HEK293 (cell line): ENCODE measurements at regions not wholly inside any gene's neighbourhood (a gene's known extent, or its start where the extent isn't known, plus 50 kb on each side); places are given as distances from the start of the nearest gene placed in this dataset.

Experiments
- CTCF ChIA-PET: fragments of 350-600 bp; formaldehyde crosslinking; extraction: SDS; loops from one replicate; lab custom pipeline; 2021; ENCODE audit warnings: antibody characterized with exemption; lab: Yijun Ruan, JAX
- POLR2A ChIA-PET: fragments of 300-600 bp; formaldehyde crosslinking; extraction: SDS; loops from one replicate; lab custom pipeline; 2020; ENCODE audit warnings: antibody characterized with exemption, inconsistent platforms; lab: Yijun Ruan, JAX
- H3K27ac ChIP-seq: fragments of 200-500 bp; sonication (Bioruptor generic); 2 replicates; pipeline ENCODE4 v1.5.1; 2014; ENCODE audit warnings: low read depth, low read length, control low read depth, inconsistent platforms; ENCODE audit errors: extremely low read depth
- H3K36me3 ChIP-seq, 2 experiments: fragments of 200-500 bp in 1 of 2; sonication (Bioruptor generic) in 1 of 2; 1 replicate in 1 of 2; 2 replicates in 1 of 2; pipeline ENCODE4 v1.5.1; 2014 to 2017; ENCODE audit warnings: inconsistent platforms in 2 of 2, low read length in 2 of 2; ENCODE audit not compliant: control insufficient read depth in 2 of 2, insufficient read depth in 1 of 2
- H3K4me1 ChIP-seq: fragments of 200-500 bp; sonication (Bioruptor generic); 2 replicates; pipeline ENCODE4 v1.5.1; 2014; ENCODE audit warnings: mild to moderate bottlenecking, low read length, inconsistent platforms; ENCODE audit not compliant: control insufficient read depth, insufficient read depth
- H3K4me3 ChIP-seq: 2 replicates; pipeline ENCODE4 v1.5.1; 2011; ENCODE audit warnings: low read depth, mild to moderate bottlenecking, control low read depth, low read length, moderate library complexity
- H3K9me3 ChIP-seq: fragments of 200-500 bp; sonication (Bioruptor generic); 2 replicates; pipeline ENCODE4 v1.5.1; 2014; ENCODE audit warnings: low read depth, low read length, inconsistent platforms; ENCODE audit not compliant: control insufficient read depth, insufficient read depth
- EGR2 ChIP-seq: fragments of 450-650 bp; formaldehyde crosslinking; IDR thresholded peaks from 2 replicates; pipeline ENCODE4 v1.5.1; 2016; ENCODE audit warnings: low read depth, missing biosample characterization, missing genetic modification characterization
- HOXC10 ChIP-seq: sonication (generic); formaldehyde crosslinking; IDR thresholded peaks from 2 replicates; pipeline ENCODE4 v1.8.1; 2023; ENCODE audit warnings: mild to moderate bottlenecking, missing genetic modification reagents
- KLF1 ChIP-seq: fragments of 450-650 bp; formaldehyde crosslinking; IDR thresholded peaks from 2 replicates; pipeline ENCODE4 v1.5.1; 2016; ENCODE audit warnings: missing biosample characterization, missing genetic modification characterization
- KLF8 ChIP-seq: fragments of 450-650 bp; formaldehyde crosslinking; IDR thresholded peaks from 2 replicates; pipeline ENCODE4 v1.5.1; 2016; ENCODE audit warnings: missing biosample characterization, missing genetic modification characterization
- SCRT1 ChIP-seq: fragments of 450-650 bp; formaldehyde crosslinking; IDR thresholded peaks from 2 replicates; pipeline ENCODE4 v1.5.1; 2016; ENCODE audit warnings: missing biosample characterization, missing genetic modification characterization, borderline replicate concordance
- SP7 ChIP-seq: fragments of 450-650 bp; formaldehyde crosslinking; IDR thresholded peaks from 2 replicates; pipeline ENCODE4 v1.5.1; 2016; ENCODE audit warnings: missing biosample characterization, missing genetic modification characterization
- ZEB2 ChIP-seq: fragments of 450-650 bp; formaldehyde crosslinking; IDR thresholded peaks from 2 replicates; pipeline ENCODE4 v1.5.1; 2016; ENCODE audit warnings: missing biosample characterization, missing genetic modification characterization
- ZNF239 ChIP-seq: fragments of 450-650 bp; formaldehyde crosslinking; IDR thresholded peaks from 2 replicates; pipeline ENCODE4 v1.5.1; 2016; ENCODE audit warnings: missing biosample characterization, missing genetic modification characterization
- ZNF292 ChIP-seq: fragments of 450-650 bp; formaldehyde crosslinking; IDR thresholded peaks from 2 replicates; pipeline ENCODE4 v1.5.1; 2016; ENCODE audit warnings: low read depth, missing biosample characterization, missing genetic modification characterization, borderline replicate concordance
- ZNF324 ChIP-seq: fragments of 450-650 bp; formaldehyde crosslinking; IDR thresholded peaks from 2 replicates; pipeline ENCODE4 v1.5.1; 2016; ENCODE audit warnings: missing biosample characterization, missing genetic modification characterization
- ZNF366 ChIP-seq: fragments of 450-650 bp; formaldehyde crosslinking; conservative IDR thresholded peaks from 2 replicates; pipeline ENCODE4 v1.5.1; 2016; ENCODE audit warnings: missing biosample characterization, missing genetic modification characterization
- ZNF501 ChIP-seq: fragments of 450-650 bp; formaldehyde crosslinking; IDR thresholded peaks from 2 replicates; pipeline ENCODE4 v1.5.1; 2016; ENCODE audit warnings: missing biosample characterization, missing genetic modification characterization
- ZNF510 ChIP-seq: fragments of 450-650 bp; formaldehyde crosslinking; IDR thresholded peaks from 2 replicates; pipeline ENCODE4 v1.5.1; 2018; ENCODE audit warnings: mild to moderate bottlenecking, missing genetic modification characterization, missing biosample characterization; ENCODE audit not compliant: insufficient replicate concordance
- ZNF561 ChIP-seq: fragments of 450-650 bp; IDR thresholded peaks from 2 replicates; pipeline ENCODE4 v1.5.1; 2018; ENCODE audit warnings: missing biosample characterization, missing genetic modification characterization, borderline replicate concordance
- TF ChIP-seq, protein P1 (sequence below): fragments of 450-650 bp; formaldehyde crosslinking; IDR thresholded peaks from 2 replicates; pipeline ENCODE4 v1.5.1; 2016; ENCODE audit warnings: missing biosample characterization, missing genetic modification characterization
- TF ChIP-seq, protein P2 (sequence below): fragments of 450-650 bp; formaldehyde crosslinking; IDR thresholded peaks from 2 replicates; pipeline ENCODE4 v1.5.1; 2016; ENCODE audit warnings: missing biosample characterization, missing genetic modification characterization, low read depth
- TF ChIP-seq, protein P3 (sequence below): fragments of 450-650 bp; formaldehyde crosslinking; IDR thresholded peaks from 2 replicates; pipeline ENCODE4 v1.5.1; 2017; ENCODE audit warnings: missing biosample characterization, missing genetic modification characterization
- TF ChIP-seq, protein P4 (sequence below): IDR thresholded peaks from 2 replicates; pipeline ENCODE4 v1.6.1; 2011; ENCODE audit warnings: mild to moderate bottlenecking, low read depth, low read length, borderline replicate concordance
- TF ChIP-seq, protein P5 (sequence below): fragments of 450-650 bp; formaldehyde crosslinking; IDR thresholded peaks from 2 replicates; pipeline ENCODE4 v1.5.1; 2016; ENCODE audit warnings: missing biosample characterization, missing genetic modification characterization
- TF ChIP-seq, protein P6 (sequence below): fragments of 450-650 bp; formaldehyde crosslinking; IDR thresholded peaks from 2 replicates; pipeline ENCODE4 v1.5.1; 2016; ENCODE audit warnings: missing biosample characterization, missing genetic modification characterization
- TF ChIP-seq, protein P7 (sequence below): fragments of 450-650 bp; formaldehyde crosslinking; IDR thresholded peaks from 2 replicates; pipeline ENCODE4 v1.5.1; 2016; ENCODE audit warnings: missing biosample characterization, missing genetic modification characterization
- TF ChIP-seq, protein P8 (sequence below): fragments of 450-650 bp; formaldehyde crosslinking; IDR thresholded peaks from 2 replicates; pipeline ENCODE4 v1.5.1; 2016; ENCODE audit warnings: missing biosample characterization, missing genetic modification characterization

DNA sequence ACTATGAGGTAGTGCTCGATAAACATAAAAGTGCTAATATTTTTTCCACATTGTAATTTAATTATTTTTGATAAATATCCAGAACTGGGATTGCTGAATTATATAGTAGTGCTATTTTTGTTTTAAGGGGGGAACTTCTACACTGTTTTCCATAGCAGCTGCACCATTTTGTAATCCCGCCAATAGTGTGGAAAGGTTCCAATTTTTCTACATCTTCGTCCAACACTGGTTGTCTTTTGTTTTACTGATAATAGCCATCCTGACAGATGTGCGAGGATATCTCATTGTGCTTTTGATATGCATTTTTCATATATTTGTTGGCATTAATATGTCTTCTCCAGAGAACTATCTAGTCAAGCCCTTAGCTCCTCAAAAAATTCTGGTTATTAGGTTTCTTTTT is 259.6 kb upstream of the KCNJ16 start (continued):
- TF ChIP-seq, protein P1, sequence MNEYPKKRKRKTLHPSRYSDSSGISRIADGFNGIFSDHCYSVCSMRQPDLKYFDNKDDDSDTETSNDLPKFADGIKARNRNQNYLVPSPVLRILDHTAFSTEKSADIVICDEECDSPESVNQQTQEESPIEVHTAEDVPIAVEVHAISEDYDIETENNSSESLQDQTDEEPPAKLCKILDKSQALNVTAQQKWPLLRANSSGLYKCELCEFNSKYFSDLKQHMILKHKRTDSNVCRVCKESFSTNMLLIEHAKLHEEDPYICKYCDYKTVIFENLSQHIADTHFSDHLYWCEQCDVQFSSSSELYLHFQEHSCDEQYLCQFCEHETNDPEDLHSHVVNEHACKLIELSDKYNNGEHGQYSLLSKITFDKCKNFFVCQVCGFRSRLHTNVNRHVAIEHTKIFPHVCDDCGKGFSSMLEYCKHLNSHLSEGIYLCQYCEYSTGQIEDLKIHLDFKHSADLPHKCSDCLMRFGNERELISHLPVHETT, result no peak
- TF ChIP-seq, protein P2, sequence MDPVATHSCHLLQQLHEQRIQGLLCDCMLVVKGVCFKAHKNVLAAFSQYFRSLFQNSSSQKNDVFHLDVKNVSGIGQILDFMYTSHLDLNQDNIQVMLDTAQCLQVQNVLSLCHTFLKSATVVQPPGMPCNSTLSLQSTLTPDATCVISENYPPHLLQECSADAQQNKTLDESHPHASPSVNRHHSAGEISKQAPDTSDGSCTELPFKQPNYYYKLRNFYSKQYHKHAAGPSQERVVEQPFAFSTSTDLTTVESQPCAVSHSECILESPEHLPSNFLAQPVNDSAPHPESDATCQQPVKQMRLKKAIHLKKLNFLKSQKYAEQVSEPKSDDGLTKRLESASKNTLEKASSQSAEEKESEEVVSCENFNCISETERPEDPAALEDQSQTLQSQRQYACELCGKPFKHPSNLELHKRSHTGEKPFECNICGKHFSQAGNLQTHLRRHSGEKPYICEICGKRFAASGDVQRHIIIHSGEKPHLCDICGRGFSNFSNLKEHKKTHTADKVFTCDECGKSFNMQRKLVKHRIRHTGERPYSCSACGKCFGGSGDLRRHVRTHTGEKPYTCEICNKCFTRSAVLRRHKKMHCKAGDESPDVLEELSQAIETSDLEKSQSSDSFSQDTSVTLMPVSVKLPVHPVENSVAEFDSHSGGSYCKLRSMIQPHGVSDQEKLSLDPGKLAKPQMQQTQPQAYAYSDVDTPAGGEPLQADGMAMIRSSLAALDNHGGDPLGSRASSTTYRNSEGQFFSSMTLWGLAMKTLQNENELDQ, result no peak

DNA sequence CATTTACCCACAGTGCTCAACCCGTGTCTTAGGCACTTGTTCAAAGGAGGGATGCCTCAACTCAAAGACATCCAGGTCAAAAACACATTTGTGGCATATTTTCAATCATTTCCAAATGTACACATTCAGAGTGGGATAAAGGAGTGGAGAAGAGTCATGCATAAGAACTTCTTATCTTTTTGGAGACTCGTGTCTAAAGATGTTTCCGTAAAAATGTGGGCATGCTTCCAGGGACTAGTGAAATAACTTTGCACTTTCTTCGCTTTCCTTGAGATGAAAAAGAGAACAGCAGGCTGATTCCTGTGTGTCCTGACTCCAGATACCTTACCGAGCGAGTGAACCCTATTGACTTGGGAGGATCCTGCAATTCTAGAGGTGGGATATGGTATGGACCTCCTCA is 256.6 kb upstream of the KCNJ16 start:
- Histone ChIP-seq H3K9me3 (no peaks in the 10 kb centered on the region), H3K4me3 (no peak overlapping the region), H3K36me3 (no peaks in the 10 kb centered on the region), H3K27ac (no peak overlapping the region), H3K4me1 (no peaks in the 10 kb centered on the region)
- ChIA-PET CTCF (no interaction called here), POLR2A (no interaction called here)
- TF ChIP-seq ZNF561 (no peak), SCRT1 (no peak), KLF1 (tag by site-specific recombination) (no peak), ZNF292 (tag by site-specific recombination) (no peak), KLF8 (tag by site-specific recombination) (no peak), ZNF239 (no peak), ZNF501 (tag by site-specific recombination) (no peak), ZEB2 (tag by site-specific recombination) (no peak), ZNF324 (tag by site-specific recombination) (no peak), EGR2 (no peak), ZNF366 (tag by site-specific recombination) (no peak), HOXC10 (CRISPR knock-in tag) (no peak), ZNF510 (tag by site-specific recombination) (no peak), SP7 (tag by site-specific recombination) (no peak)
- TF ChIP-seq, protein P3, sequence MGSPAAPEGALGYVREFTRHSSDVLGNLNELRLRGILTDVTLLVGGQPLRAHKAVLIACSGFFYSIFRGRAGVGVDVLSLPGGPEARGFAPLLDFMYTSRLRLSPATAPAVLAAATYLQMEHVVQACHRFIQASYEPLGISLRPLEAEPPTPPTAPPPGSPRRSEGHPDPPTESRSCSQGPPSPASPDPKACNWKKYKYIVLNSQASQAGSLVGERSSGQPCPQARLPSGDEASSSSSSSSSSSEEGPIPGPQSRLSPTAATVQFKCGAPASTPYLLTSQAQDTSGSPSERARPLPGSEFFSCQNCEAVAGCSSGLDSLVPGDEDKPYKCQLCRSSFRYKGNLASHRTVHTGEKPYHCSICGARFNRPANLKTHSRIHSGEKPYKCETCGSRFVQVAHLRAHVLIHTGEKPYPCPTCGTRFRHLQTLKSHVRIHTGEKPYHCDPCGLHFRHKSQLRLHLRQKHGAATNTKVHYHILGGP (tag by site-specific recombination), result no peak
- TF ChIP-seq, protein P4, sequence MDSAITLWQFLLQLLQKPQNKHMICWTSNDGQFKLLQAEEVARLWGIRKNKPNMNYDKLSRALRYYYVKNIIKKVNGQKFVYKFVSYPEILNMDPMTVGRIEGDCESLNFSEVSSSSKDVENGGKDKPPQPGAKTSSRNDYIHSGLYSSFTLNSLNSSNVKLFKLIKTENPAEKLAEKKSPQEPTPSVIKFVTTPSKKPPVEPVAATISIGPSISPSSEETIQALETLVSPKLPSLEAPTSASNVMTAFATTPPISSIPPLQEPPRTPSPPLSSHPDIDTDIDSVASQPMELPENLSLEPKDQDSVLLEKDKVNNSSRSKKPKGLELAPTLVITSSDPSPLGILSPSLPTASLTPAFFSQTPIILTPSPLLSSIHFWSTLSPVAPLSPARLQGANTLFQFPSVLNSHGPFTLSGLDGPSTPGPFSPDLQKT, result no peak
- TF ChIP-seq, protein P5, sequence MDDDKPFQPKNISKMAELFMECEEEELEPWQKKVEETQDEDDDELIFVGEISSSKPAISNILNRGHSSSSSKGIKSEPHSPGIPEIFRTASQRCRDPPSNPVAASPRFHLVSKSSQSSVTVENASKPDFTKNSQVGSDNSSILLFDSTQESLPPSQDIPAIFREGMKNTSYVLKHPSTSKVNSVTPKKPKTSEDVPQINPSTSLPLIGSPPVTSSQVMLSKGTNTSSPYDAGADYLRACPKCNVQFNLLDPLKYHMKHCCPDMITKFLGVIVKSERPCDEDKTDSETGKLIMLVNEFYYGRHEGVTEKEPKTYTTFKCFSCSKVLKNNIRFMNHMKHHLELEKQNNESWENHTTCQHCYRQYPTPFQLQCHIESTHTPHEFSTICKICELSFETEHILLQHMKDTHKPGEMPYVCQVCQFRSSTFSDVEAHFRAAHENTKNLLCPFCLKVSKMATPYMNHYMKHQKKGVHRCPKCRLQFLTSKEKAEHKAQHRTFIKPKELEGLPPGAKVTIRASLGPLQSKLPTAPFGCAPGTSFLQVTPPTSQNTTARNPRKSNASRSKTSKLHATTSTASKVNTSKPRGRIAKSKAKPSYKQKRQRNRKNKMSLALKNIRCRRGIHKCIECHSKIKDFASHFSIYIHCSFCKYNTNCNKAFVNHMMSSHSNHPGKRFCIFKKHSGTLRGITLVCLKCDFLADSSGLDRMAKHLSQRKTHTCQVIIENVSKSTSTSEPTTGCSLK (tag by site-specific recombination), result no peak
- TF ChIP-seq, protein P6, sequence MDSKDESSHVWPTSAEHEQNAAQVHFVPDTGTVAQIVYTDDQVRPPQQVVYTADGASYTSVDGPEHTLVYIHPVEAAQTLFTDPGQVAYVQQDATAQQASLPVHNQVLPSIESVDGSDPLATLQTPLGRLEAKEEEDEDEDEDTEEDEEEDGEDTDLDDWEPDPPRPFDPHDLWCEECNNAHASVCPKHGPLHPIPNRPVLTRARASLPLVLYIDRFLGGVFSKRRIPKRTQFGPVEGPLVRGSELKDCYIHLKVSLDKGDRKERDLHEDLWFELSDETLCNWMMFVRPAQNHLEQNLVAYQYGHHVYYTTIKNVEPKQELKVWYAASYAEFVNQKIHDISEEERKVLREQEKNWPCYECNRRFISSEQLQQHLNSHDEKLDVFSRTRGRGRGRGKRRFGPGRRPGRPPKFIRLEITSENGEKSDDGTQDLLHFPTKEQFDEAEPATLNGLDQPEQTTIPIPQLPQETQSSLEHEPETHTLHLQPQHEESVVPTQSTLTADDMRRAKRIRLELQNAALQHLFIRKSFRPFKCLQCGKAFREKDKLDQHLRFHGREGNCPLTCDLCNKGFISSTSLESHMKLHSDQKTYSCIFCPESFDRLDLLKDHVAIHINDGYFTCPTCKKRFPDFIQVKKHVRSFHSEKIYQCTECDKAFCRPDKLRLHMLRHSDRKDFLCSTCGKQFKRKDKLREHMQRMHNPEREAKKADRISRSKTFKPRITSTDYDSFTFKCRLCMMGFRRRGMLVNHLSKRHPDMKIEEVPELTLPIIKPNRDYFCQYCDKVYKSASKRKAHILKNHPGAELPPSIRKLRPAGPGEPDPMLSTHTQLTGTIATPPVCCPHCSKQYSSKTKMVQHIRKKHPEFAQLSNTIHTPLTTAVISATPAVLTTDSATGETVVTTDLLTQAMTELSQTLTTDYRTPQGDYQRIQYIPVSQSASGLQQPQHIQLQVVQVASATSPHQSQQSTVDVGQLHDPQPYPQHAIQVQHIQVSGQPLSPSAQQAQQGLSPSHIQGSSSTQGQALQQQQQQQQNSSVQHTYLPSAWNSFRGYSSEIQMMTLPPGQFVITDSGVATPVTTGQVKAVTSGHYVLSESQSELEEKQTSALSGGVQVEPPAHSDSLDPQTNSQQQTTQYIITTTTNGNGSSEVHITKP (tag by site-specific recombination), result no peak
- TF ChIP-seq, protein P7, sequence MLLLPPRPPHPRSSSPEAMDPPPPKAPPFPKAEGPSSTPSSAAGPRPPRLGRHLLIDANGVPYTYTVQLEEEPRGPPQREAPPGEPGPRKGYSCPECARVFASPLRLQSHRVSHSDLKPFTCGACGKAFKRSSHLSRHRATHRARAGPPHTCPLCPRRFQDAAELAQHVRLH (tag by site-specific recombination), result no peak
- TF ChIP-seq, protein P8, sequence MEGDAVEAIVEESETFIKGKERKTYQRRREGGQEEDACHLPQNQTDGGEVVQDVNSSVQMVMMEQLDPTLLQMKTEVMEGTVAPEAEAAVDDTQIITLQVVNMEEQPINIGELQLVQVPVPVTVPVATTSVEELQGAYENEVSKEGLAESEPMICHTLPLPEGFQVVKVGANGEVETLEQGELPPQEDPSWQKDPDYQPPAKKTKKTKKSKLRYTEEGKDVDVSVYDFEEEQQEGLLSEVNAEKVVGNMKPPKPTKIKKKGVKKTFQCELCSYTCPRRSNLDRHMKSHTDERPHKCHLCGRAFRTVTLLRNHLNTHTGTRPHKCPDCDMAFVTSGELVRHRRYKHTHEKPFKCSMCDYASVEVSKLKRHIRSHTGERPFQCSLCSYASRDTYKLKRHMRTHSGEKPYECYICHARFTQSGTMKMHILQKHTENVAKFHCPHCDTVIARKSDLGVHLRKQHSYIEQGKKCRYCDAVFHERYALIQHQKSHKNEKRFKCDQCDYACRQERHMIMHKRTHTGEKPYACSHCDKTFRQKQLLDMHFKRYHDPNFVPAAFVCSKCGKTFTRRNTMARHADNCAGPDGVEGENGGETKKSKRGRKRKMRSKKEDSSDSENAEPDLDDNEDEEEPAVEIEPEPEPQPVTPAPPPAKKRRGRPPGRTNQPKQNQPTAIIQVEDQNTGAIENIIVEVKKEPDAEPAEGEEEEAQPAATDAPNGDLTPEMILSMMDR (tag by site-specific recombination), result no peak
